Raji (cell line): ENCODE measurements at regions not wholly inside any gene's neighbourhood (a gene's known extent, or its start where the extent isn't known, plus 50 kb on each side); places are given as distances from the start of the nearest gene placed in this dataset.

ENCODE experiments used
- POLR2A ChIP-seq: IDR thresholded peaks from 2 replicates; pipeline ENCODE4 v1.6.1; 2011; ENCODE audit warnings: low read depth, low read length, control low read depth; ENCODE audit not compliant: insufficient read depth

GRCh38 chr22:48223488-48224190 is 1461.2 kb downstream of the TBC1D22A start:
- no peak for TF ChIP-seq POLR2A

- no peak for TF ChIP-seq POLR2A
Observed at GRCh38 chr22:48222742-48223487, 1460.5 kb downstream of the TBC1D22A start.

DNA sequence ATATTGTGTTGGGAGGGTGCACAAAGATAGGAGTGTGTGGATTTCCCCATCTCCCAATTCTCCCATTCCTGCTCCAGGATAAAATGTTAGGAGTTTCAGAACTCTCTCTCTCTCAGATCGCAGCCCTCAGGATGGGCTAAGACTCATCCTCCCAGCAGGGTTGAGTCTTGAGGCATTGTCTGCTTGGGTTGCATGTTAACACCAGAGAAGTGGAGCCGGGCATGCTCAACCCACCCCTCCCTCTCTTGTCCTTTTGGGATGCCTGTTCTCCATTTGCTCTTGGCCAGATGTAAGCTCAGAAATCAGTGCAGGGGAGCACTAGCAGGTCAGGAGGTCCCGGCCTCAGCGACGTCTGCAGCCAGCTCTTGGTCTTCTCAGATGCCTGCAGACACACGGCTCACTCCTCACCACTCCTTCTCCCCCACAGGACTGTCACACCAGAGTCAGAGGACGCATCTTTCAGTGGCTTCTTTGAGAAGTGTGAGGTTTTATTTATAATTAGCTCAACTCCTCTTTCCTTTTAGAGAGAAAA is 1456.5 kb downstream of the TBC1D22A start:
- no peak for TF ChIP-seq POLR2A

- TF ChIP-seq POLR2A, result no peak
Observed at GRCh38 chr22:48217596-48217995, 1455.1 kb downstream of the TBC1D22A start.

DNA sequence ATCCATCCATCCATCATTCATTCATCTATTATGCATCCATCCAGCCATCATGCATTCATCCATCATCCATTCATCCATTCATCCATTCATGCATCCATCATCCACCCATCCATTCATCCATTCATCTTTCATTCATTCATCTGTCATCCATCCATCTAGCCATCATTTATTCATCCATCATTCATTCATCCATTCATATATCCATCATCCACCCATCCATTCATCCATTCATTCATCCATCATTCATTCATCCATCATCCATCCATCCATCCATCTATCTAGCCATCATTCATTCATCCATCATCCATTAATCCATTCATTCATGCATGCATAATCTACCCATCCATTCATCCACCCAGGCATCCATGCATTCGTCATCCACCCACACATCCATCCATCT is 1450.3 kb downstream of the TBC1D22A start:
- TF ChIP-seq POLR2A, result no peak

DNA sequence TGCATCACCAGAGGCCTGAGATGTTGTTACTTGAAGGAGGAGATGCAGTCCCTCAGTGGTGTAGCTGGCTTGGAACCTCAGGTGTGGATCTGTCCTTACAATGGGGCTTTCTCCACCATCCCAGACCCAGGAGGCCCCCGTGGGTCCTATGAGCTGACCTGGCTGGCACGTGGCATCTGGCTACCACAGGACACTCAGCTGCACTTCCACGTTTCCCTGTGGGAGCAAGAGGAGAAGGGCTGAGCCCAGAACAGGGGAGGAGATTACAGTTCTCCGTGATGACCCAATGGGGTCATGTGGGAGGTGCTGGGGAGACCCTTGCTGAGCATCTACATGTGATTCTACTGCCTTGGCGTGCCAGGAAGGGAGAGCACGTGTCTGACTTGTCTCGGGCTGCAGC is 1448.4 kb downstream of the TBC1D22A start:
- no peak for TF ChIP-seq POLR2A

- TF ChIP-seq POLR2A, result no peak
Observed at GRCh38 chr22:48210198-48210580, 1447.7 kb downstream of the TBC1D22A start.

DNA sequence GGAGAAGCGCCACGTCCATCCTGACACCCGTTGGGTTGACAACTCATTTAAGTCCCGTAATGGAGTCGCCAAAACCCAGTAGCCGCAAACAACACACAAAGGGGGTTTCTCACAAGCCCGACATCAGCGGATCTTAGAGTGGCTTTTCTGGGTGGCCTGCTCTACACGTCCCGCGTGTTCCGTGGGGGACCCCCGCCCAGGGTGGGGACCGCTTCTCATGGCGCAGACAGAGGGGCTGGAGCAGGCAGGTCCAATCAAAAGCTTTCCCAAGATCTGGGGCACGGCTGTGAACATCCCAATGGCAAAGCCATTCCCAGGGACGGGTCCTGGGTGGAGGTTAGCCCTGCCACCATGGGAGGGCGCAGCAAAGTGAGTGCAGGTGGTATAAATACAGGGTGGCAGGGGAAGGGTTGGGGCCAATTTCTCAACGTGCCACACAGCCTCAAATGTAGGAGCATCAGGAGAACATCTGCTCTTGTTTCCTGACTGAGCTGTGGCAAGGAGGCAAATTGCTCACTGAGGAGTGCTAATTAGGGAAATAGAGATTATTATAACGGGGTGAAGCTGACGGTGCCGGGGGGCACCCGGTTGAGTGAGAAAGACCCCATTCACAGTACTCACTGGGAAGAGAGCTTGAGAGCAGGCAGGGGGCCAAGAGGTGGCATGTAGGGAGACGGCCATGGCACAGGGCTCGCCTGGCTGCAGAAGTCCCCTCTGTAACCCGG is 1447.2 kb downstream of the TBC1D22A start:
- no peak for TF ChIP-seq POLR2A

DNA sequence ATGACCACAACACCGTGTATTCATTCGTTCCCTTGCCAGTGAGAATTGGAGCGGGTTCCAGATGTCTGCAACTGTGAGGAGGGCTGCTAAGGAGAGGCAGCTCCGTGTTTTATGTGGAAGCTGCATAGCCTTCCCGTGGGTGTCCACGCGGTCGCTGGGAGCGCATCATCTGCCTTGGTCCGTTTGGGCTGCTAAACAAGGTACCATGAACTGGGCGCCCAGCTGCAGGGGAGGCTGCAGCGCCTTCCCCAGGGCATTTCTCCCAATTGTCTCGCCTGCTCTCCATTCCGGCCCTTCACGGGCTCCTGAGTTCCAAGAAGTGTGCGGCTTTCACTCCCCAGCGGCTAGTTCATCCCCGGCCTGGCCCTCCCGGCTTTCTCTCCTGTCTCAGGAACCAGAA is 1446.4 kb downstream of the TBC1D22A start:
- no peak for TF ChIP-seq POLR2A

- no peak for TF ChIP-seq POLR2A
Observed at GRCh38 chr22:48207919-48208535, 1445.6 kb downstream of the TBC1D22A start.

- no peak for TF ChIP-seq POLR2A
Observed at GRCh38 chr22:48205790-48206189, 1443.3 kb downstream of the TBC1D22A start.

DNA sequence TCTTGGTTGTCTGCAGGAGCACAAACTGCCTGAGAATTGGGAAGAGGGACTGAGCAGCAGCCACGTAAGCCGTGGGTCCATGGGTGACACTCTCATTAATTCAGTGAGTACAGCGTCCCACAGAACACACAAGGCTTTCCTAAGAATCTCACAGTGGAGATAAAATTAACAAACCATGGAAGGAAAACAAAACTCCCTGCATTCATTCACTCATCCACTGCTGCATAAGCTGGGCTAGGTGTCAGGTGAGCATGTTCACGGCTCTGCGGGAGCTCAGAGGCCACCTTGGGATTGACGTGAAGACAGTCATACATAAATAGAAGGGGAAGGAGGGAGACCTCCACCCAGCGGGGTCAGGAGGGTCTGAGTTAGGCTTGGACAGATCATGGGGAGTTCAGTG is 1442.7 kb downstream of the TBC1D22A start:
- TF ChIP-seq POLR2A, result no peak

- TF ChIP-seq POLR2A, result no peak
Observed at GRCh38 chr22:48204296-48204695, 1441.8 kb downstream of the TBC1D22A start.

DNA sequence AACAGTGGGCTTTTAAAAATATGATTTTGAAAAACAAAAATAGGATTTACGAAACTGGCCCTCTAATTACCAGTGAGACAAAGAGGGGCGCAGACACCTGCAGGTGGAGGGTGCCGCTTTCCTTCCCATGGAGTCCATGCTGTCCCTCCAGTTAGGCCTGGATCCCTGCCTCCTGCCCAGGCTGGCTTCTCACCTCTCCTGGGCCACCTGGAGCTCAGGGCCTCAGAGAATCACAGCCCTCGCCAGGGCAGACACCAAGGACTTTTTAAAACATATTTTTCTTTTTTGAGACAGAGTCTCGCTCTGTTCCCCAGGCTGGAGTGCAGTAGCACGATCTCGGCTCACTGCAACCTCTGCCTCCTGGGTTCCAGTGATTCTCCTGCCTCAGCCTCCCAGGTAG is 1437.2 kb downstream of the TBC1D22A start:
- TF ChIP-seq POLR2A, result no peak

- TF ChIP-seq POLR2A, result no peak
Observed at GRCh38 chr22:48198489-48199459, 1436.3 kb downstream of the TBC1D22A start.

DNA sequence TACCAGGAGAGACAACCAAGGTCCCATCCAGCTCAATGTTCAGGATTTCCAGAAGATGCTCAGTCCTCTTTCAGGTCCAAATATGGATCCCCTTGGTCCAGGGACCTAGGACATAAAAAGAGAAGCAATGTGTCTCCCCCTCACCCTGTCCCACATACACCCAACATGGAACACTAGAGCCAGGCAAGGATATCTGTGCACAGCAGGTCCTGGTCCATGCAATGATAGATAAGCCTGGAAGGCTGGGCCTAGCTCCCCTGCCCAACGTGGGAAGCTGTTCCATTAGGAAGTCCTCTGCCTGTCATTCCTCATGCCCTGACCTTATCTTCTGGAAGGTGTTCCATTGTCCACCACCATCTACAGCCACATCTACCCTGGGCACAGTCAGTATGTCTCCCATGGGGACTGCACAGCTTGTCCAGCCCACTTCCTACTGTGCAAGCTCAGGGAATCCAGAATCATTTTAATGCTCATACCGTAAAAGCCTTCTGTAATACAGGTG is 1434.8 kb downstream of the TBC1D22A start:
- no peak for TF ChIP-seq POLR2A
